ENCODE measurements at regions not wholly inside any gene's neighbourhood (a gene's known extent, or its start where the extent isn't known, plus 50 kb on each side); places are given as distances from the start of the nearest gene placed in this dataset.
"Not testable (repeated sequence)": the region's sequence is repeated elsewhere in the genome, so short reads cannot be mapped to it uniquely, and the experiment has no call there.

DNA sequence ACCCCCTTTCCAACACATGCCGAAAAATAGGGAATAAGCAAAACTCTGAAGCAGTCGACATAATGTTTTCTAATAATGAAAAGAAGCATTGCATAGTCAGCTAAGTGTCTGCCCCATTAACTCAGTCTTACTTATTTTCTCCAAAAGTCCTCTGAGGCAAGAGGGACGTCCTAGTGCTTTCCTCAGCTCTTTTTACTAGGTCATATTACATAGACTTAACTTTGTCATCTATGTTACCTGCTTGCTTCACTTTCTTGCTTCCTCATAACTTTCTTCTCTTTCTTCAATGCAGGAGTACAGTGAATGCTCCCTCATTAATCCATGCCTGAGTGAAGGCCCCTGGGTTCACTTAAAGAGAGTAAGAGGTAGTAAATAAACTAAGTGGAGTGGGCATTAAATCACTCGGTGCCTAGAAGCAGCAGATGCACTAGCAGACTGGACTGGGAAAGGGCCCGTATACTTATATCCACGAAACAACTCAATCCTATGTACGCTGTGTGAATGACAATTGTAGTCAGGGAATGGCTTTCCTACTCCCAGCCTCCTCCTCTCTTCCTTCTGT is 210.5 kb upstream of the SPAG17 start:
- DNase-seq: no peak
- Histone ChIP-seq H3K4me3 (ENCODE audit: control insufficient read depth in 1 of 7, extremely low read depth in 1 of 7, insufficient read depth in 4 of 7, low read depth in 2 of 7, low read length in 6 of 7) (no peak overlapping the region), H3K4me1 (ENCODE audit: control extremely low read depth in 1 of 4, control insufficient read depth in 4 of 4, insufficient read depth in 4 of 4, low read length in 3 of 4) (no peaks in the 10 kb centered on the region), H3K36me3 (ENCODE audit: control insufficient read depth in 4 of 4, insufficient read depth in 4 of 4, low read length in 3 of 4) (no peaks in the 10 kb centered on the region), H3K9me3 (ENCODE audit: control extremely low read depth in 1 of 5, control insufficient read depth in 4 of 5, insufficient read depth in 2 of 5, low read depth in 1 of 5, low read length in 4 of 5) (no peaks in the 10 kb centered on the region), H3K27ac (ENCODE audit: insufficient read depth in 1 of 2, low read depth in 1 of 2, low read length in 2 of 2, poor library complexity in 1 of 2, severe bottlenecking in 2 of 2) (no peak overlapping the region), H3K27me3 (replicated peaks in 2 of 5; ENCODE audit: control insufficient read depth in 4 of 5, insufficient read depth in 5 of 5, low read length in 4 of 5) (no peaks in the 10 kb centered on the region)
- POLR2A ChIA-PET: no interaction called here
- CTCF ChIA-PET: no interaction called here
- WGBS (ENCODE audit: insufficient coverage): 79% methylated on average over 7 of the region's 7 CpGs

DNA sequence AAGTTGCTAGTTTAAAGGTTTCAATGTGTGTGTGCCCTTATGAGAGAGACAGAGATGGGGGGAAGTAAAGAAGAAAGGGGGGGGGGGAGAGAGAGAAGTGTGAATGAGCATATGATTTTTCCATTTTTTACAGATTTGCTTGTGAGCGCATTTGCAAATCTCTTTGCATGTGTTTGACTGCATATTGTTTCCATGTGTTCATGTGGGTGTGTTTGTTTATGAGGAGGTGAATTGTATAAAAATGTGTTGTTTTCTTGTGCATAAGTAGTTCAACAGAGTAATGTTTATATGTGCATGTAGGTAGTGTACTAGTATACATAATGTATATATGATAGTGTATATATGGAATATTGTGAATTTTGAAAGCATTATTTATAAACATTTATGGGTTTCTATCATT is 205.9 kb upstream of the SPAG17 start:
- ChIA-PET POLR2A (no interaction called here), CTCF (no interaction called here)
- Histone ChIP-seq H3K4me1 (ENCODE audit: control extremely low read depth in 1 of 4, control insufficient read depth in 4 of 4, insufficient read depth in 4 of 4, low read length in 3 of 4) (no peaks in the 10 kb centered on the region), H3K9me3 (ENCODE audit: control extremely low read depth in 1 of 5, control insufficient read depth in 4 of 5, insufficient read depth in 2 of 5, low read depth in 1 of 5, low read length in 4 of 5) (no peaks in the 10 kb centered on the region), H3K36me3 (ENCODE audit: control insufficient read depth in 4 of 4, insufficient read depth in 4 of 4, low read length in 3 of 4) (no peaks in the 10 kb centered on the region), H3K4me3 (ENCODE audit: control insufficient read depth in 1 of 7, extremely low read depth in 1 of 7, insufficient read depth in 4 of 7, low read depth in 2 of 7, low read length in 6 of 7) (no peak overlapping the region), H3K27ac (ENCODE audit: insufficient read depth in 1 of 2, low read depth in 1 of 2, low read length in 2 of 2, poor library complexity in 1 of 2, severe bottlenecking in 2 of 2) (no peak overlapping the region), H3K27me3 (replicated peaks in 2 of 5; ENCODE audit: control insufficient read depth in 4 of 5, insufficient read depth in 5 of 5, low read length in 4 of 5) (peaks cover 0 to 2% (median 0%) of the 10 kb centered on the region in 5 experiments)
- WGBS (ENCODE audit: insufficient coverage): 100% methylated on average over 1 of the region's 1 CpG
- no peak for DNase-seq

DNA sequence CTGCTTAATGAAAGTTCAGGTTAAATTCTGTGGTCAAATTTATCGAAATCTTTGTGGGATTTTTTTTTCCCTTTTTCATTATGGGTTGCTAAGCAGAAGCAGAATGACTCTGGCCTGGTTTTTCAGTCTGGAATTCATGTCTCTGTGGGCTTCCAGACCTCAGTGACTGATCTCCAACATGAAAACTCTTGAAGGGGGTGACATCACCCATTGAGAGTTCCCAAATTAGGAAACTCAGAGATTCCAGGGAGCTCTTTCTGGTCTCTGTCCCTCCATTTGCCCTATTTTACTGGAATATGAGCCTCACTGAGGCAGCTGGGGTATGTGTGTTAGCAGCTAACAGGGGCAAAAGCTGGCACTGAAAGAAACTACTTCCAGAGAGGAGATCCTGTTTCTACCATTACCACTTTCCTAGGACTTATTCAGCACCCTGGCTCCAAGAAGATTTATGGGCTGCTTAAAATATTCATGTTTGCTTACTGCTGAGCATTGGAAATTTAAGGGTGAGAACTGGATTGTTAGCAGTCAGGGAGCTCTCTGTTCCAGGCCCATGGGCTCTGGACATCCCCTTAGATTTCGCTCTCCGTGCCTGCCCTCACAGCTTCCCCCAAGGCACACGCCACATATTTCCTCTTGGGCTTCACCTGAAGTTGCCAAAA is 203.4 kb upstream of the SPAG17 start:
- WGBS (ENCODE audit: insufficient coverage): 100% methylated on average over 3 of the region's 4 CpGs
- Histone ChIP-seq H3K4me3 (ENCODE audit: control insufficient read depth in 1 of 7, extremely low read depth in 1 of 7, insufficient read depth in 4 of 7, low read depth in 2 of 7, low read length in 6 of 7) (no peak overlapping the region), H3K27me3 (replicated peaks in 2 of 5; ENCODE audit: control insufficient read depth in 4 of 5, insufficient read depth in 5 of 5, low read length in 4 of 5) (peaks cover 0 to 2% (median 0%) of the 10 kb centered on the region in 5 experiments), H3K9me3 (ENCODE audit: control extremely low read depth in 1 of 5, control insufficient read depth in 4 of 5, insufficient read depth in 2 of 5, low read depth in 1 of 5, low read length in 4 of 5) (no peaks in the 10 kb centered on the region), H3K27ac (ENCODE audit: insufficient read depth in 1 of 2, low read depth in 1 of 2, low read length in 2 of 2, poor library complexity in 1 of 2, severe bottlenecking in 2 of 2) (no peak overlapping the region), H3K36me3 (ENCODE audit: control insufficient read depth in 4 of 4, insufficient read depth in 4 of 4, low read length in 3 of 4) (no peaks in the 10 kb centered on the region), H3K4me1 (ENCODE audit: control extremely low read depth in 1 of 4, control insufficient read depth in 4 of 4, insufficient read depth in 4 of 4, low read length in 3 of 4) (no peaks in the 10 kb centered on the region)
- DNase-seq: no peak
- POLR2A ChIA-PET: no interaction called here
- CTCF ChIA-PET: no interaction called here

DNA sequence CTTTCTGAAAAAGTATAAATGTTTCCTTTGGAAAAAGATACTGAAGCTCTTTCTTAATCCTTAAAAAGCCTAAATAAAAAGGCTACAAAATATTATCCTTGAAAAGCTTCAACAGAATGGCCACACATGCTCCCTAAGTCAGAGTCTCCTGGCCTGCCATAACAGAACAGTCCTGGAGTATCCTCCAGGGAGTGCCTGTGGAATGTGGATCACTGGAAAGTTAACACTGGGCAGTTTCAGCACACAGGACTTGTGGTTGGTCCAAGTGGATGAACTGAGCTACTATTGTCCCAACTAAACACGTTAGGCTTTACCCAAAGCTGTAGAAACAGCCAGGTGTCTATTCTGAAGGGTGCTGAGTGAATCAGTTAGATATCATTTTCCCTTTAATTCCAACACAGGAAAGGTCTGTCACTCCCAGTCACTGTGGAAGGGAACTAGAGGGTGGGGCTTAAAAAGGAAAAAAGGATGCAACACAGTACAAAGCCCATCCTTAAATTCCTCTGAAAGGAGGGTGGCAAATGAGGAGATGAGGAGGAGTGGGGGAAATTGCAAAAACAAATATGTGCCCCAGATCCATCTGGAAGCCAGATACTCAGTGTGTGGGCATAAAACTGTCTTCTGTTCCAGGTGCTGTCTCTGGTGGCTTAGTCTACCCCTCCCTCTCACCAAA is 196.3 kb upstream of the SPAG17 start:
- H3K4me1 ChIP-seq (ENCODE audit: control extremely low read depth in 1 of 4, control insufficient read depth in 4 of 4, insufficient read depth in 4 of 4, low read length in 3 of 4): no peaks in the 10 kb centered on the region
- 80% methylated on average over 1 of the region's 1 CpG for WGBS (ENCODE audit: insufficient coverage)
- no peak overlapping the region for H3K4me3 ChIP-seq (ENCODE audit: control insufficient read depth in 1 of 7, extremely low read depth in 1 of 7, insufficient read depth in 4 of 7, low read depth in 2 of 7, low read length in 6 of 7)
- H3K9me3 ChIP-seq (ENCODE audit: control extremely low read depth in 1 of 5, control insufficient read depth in 4 of 5, insufficient read depth in 2 of 5, low read depth in 1 of 5, low read length in 4 of 5): no peaks in the 10 kb centered on the region
- DNase-seq: no peak
- ChIA-PET POLR2A (no interaction called here), CTCF (no interaction called here)
- H3K27me3 ChIP-seq (replicated peaks in 2 of 5; ENCODE audit: control insufficient read depth in 4 of 5, insufficient read depth in 5 of 5, low read length in 4 of 5): no peaks in the 10 kb centered on the region
- no peaks in the 10 kb centered on the region for H3K36me3 ChIP-seq (ENCODE audit: control insufficient read depth in 4 of 4, insufficient read depth in 4 of 4, low read length in 3 of 4)
- no peak overlapping the region for H3K27ac ChIP-seq (ENCODE audit: insufficient read depth in 1 of 2, low read depth in 1 of 2, low read length in 2 of 2, poor library complexity in 1 of 2, severe bottlenecking in 2 of 2)

DNA sequence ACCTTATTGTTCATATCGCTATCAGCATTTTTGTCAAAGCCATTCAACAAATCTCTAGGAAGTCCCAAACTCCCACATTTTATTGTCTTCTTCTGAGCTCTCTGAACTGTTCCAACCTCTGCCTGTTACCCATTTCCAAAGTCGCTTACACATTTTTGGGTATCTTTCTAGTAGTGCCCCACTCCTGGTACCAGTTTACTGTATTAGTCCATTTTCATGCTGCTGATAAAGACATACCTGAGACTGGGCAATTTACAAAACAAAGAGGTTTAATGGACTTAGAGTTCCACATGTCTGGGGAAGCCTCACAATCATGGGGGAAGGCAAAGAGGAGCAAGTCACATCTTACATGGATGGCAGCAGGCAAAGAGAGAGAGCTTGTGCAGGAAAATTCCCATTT is 192.2 kb upstream of the SPAG17 start:
- H3K4me3 ChIP-seq (ENCODE audit: control insufficient read depth in 1 of 7, extremely low read depth in 1 of 7, insufficient read depth in 4 of 7, low read depth in 2 of 7, low read length in 6 of 7); H3K36me3 ChIP-seq (ENCODE audit: control insufficient read depth in 4 of 4, insufficient read depth in 4 of 4, low read length in 3 of 4); POLR2A ChIA-PET; H3K27ac ChIP-seq (ENCODE audit: insufficient read depth in 1 of 2, low read depth in 1 of 2, low read length in 2 of 2, poor library complexity in 1 of 2, severe bottlenecking in 2 of 2); DNase-seq; CTCF ChIA-PET; H3K27me3 ChIP-seq (replicated peaks in 2 of 5; ENCODE audit: control insufficient read depth in 4 of 5, insufficient read depth in 5 of 5, low read length in 4 of 5); H3K4me1 ChIP-seq (ENCODE audit: control extremely low read depth in 1 of 4, control insufficient read depth in 4 of 4, insufficient read depth in 4 of 4, low read length in 3 of 4): not testable (repeated sequence)
- H3K9me3 ChIP-seq (ENCODE audit: control extremely low read depth in 1 of 5, control insufficient read depth in 4 of 5, insufficient read depth in 2 of 5, low read depth in 1 of 5, low read length in 4 of 5): peaks cover 0 to 10% (median 1%) of the 10 kb centered on the region in 5 experiments
- 97% methylated on average over 2 of the region's 2 CpGs for WGBS (ENCODE audit: insufficient coverage)

DNA sequence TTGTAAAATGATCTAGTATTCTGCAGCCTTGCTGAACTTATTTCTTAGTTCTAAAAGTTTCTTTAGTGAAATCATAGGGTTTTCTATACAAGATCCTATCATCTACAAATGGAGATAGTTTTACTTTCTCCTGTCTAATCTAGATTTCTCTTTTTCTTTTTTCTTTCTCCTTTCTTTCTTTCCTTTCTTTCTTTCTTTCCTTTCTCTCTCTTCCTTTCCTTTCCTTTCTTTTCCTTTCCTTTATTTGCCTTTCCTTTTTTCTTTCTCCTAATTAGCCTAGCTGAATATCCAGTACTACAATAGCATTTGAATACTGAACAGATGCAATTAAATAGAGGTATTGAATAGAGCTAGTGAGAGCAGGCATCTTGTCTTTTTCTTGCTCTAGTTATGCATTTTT is 186.6 kb upstream of the SPAG17 start:
- no peaks in the 10 kb centered on the region for H3K4me1 ChIP-seq (ENCODE audit: control extremely low read depth in 1 of 4, control insufficient read depth in 4 of 4, insufficient read depth in 4 of 4, low read length in 3 of 4)
- H3K27ac ChIP-seq (ENCODE audit: insufficient read depth in 1 of 2, low read depth in 1 of 2, low read length in 2 of 2, poor library complexity in 1 of 2, severe bottlenecking in 2 of 2): no peak overlapping the region
- POLR2A ChIA-PET: no interaction called here
- no peak overlapping the region for H3K4me3 ChIP-seq (ENCODE audit: control insufficient read depth in 1 of 7, extremely low read depth in 1 of 7, insufficient read depth in 4 of 7, low read depth in 2 of 7, low read length in 6 of 7)
- peaks cover 0 to 19% (median 2%) of the 10 kb centered on the region in 5 experiments for H3K9me3 ChIP-seq (ENCODE audit: control extremely low read depth in 1 of 5, control insufficient read depth in 4 of 5, insufficient read depth in 2 of 5, low read depth in 1 of 5, low read length in 4 of 5)
- no peaks in the 10 kb centered on the region for H3K36me3 ChIP-seq (ENCODE audit: control insufficient read depth in 4 of 4, insufficient read depth in 4 of 4, low read length in 3 of 4)
- CTCF ChIA-PET: no interaction called here
- DNase-seq: no peak
- no peaks in the 10 kb centered on the region for H3K27me3 ChIP-seq (replicated peaks in 2 of 5; ENCODE audit: control insufficient read depth in 4 of 5, insufficient read depth in 5 of 5, low read length in 4 of 5)

DNA sequence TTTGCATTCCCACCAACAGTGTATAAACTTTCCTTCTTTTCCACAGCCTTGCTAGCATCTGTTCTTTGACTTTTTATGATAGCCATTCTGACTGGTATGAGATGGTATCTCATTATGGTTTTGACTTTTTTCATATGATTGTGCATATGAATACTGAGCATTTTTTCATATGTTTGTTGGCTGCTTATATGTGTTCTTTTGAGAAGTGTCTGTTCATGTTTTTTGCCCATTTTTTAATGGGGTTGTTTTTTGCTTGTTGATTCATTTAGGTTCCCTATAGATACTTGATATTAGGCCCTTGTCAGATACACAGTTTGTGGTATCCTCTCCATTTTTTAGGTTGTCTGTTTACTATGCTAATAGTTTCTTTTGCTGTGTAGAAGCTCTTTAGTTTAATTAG is 185.8 kb upstream of the SPAG17 start:
- CTCF ChIA-PET: no interaction called here
- peaks cover 0 to 24% (median 2%) of the 10 kb centered on the region in 5 experiments for H3K9me3 ChIP-seq (ENCODE audit: control extremely low read depth in 1 of 5, control insufficient read depth in 4 of 5, insufficient read depth in 2 of 5, low read depth in 1 of 5, low read length in 4 of 5)
- H3K4me1 ChIP-seq (ENCODE audit: control extremely low read depth in 1 of 4, control insufficient read depth in 4 of 4, insufficient read depth in 4 of 4, low read length in 3 of 4): no peaks in the 10 kb centered on the region
- POLR2A ChIA-PET: no interaction called here
- H3K27me3 ChIP-seq (replicated peaks in 2 of 5; ENCODE audit: control insufficient read depth in 4 of 5, insufficient read depth in 5 of 5, low read length in 4 of 5): no peaks in the 10 kb centered on the region
- H3K27ac ChIP-seq (ENCODE audit: insufficient read depth in 1 of 2, low read depth in 1 of 2, low read length in 2 of 2, poor library complexity in 1 of 2, severe bottlenecking in 2 of 2): no peak overlapping the region
- DNase-seq: no peak
- no peaks in the 10 kb centered on the region for H3K36me3 ChIP-seq (ENCODE audit: control insufficient read depth in 4 of 4, insufficient read depth in 4 of 4, low read length in 3 of 4)
- no peak overlapping the region for H3K4me3 ChIP-seq (ENCODE audit: control insufficient read depth in 1 of 7, extremely low read depth in 1 of 7, insufficient read depth in 4 of 7, low read depth in 2 of 7, low read length in 6 of 7)

All from common myeloid progenitor, CD34-positive (primary cell).